H1 (cell line): ENCODE measurements at regions not wholly inside any gene's neighbourhood (a gene's known extent, or its start where the extent isn't known, plus 50 kb on each side); places are given as distances from the start of the nearest gene placed in this dataset.

ENCODE experiments used
- HDAC2 ChIP-seq, 2 experiments: fragments of 300-600 bp in 1 of 2; sonication (generic) in 1 of 2; IDR thresholded peaks; 2 replicates each; pipeline ENCODE4 v1.6.1; 2011 to 2012; ENCODE audit warnings: low read depth in 2 of 2, low read length in 2 of 2, mild to moderate bottlenecking in 2 of 2, moderate library complexity in 2 of 2, borderline replicate concordance in 1 of 2, inconsistent platforms in 1 of 2
- JUND ChIP-seq: IDR thresholded peaks from 2 replicates; pipeline ENCODE4 v1.6.1; 2011; ENCODE audit warnings: mild to moderate bottlenecking, improper control_type of control experiment, low read length

DNA sequence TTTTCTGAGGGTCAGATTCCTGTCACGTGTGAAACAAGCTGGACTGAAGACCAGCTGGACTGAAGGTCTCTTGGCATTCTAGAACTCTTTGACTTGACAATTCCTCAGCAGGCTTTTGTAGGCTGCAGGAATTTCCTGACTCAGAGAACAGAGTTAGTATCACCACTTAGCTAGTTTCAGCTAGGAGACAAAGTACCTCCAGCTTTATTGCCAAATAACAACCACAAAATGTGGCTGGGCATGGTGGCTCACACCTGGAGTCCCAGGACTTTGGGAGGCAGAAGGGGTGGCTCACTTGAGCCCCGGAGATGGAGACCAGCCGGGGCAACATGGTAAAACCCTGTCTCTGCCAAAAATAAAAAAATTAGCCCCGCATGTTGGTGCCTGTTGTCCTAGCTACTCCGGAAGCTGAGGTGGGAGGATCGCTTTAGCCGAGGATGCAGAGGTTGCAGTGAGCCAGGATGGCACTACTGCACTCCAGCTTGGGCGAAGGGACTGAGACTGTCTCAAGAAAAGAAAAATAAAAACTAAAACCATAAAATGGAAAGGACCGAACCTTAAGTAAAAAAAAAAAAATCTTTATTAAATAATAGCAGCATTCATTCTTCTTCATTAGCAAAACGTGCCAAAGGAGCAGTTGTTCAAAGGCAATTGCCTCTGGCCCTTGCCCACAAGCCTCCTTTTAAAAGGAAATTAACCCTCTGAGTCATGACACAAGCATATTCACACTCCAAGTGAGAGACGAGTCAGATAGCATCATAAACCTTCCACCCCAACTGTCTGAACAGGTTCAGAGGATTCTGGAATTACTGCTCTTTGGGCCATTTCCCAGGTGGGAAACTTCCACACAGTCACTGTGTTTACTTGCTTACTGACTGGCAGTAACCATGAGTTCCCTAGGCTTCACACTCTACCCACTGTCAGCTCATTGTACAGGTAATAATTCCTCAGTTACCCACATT lies 88.9 kb downstream of the MYL12B start (continued):
- no peak for TF ChIP-seq HDAC2 (IDR thresholded peaks at IDR 0.05; ENCODE audit: borderline replicate concordance in 1 of 2, low read depth in 2 of 2, low read length in 2 of 2)
- no peak for TF ChIP-seq JUND
